Hepatocyte (in vitro differentiated cells): ENCODE measurements at regions not wholly inside any gene's neighbourhood (a gene's known extent, or its start where the extent isn't known, plus 50 kb on each side); places are given as distances from the start of the nearest gene placed in this dataset.

ENCODE experiments used
- DNase-seq: peaks from one replicate; pipeline ENCODE4 v3.0.0-alpha.2; 2016; ENCODE audit warnings: low spot score
- H2AFZ ChIP-seq: fragments of 200-600 bp; sonication (generic); 2 replicates; pipeline ENCODE4 v1.6.0; 2016; ENCODE audit warnings: antibody characterized with exemption, mild to moderate bottlenecking
- H3K27ac ChIP-seq: fragments of 200-600 bp; sonication (generic); 2 replicates; pipeline ENCODE4 v1.5.1; 2016; ENCODE audit warnings: mild to moderate bottlenecking
- H3K27me3 ChIP-seq: fragments of 200-600 bp; sonication (generic); 2 replicates; pipeline ENCODE4 v1.6.1; 2016
- H3K36me3 ChIP-seq: fragments of 200-600 bp; sonication (generic); replicated peaks from 2 replicates; pipeline ENCODE4 v1.5.1; 2016; ENCODE audit warnings: low read depth; ENCODE audit not compliant: insufficient read depth
- H3K4me1 ChIP-seq: fragments of 200-600 bp; sonication (generic); 2 replicates; pipeline ENCODE4 v1.5.1; 2016; ENCODE audit warnings: mild to moderate bottlenecking, moderate library complexity; ENCODE audit not compliant: insufficient read depth
- H3K4me2 ChIP-seq: fragments of 200-600 bp; sonication (generic); 2 replicates; pipeline ENCODE4 v1.6.0; 2016
- H3K4me3 ChIP-seq: fragments of 200-600 bp; sonication (generic); 2 replicates; pipeline ENCODE4 v1.5.1; 2016; ENCODE audit warnings: mild to moderate bottlenecking
- H3K79me2 ChIP-seq: fragments of 200-600 bp; sonication (generic); 2 replicates; pipeline ENCODE4 v1.6.0; 2017; ENCODE audit warnings: mild to moderate bottlenecking
- H3K9me2 ChIP-seq: fragments of 200-600 bp; sonication (generic); replicated peaks from 2 replicates; pipeline ENCODE4 v1.6.0; 2017; ENCODE audit warnings: mild to moderate bottlenecking; ENCODE audit not compliant: insufficient read depth
- H3K9me3 ChIP-seq: fragments of 200-600 bp; sonication (generic); 2 replicates; pipeline ENCODE4 v1.5.1; 2016; ENCODE audit warnings: low read depth, mild to moderate bottlenecking
- H4K20me1 ChIP-seq: fragments of 200-600 bp; sonication (generic); 2 replicates; pipeline ENCODE4 v1.6.0; 2016; ENCODE audit warnings: mild to moderate bottlenecking; ENCODE audit not compliant: insufficient read depth, poor library complexity, severe bottlenecking
- EZH2 ChIP-seq: fragments of 200-600 bp; sonication (generic); IDR thresholded peaks from 2 replicates; pipeline ENCODE4 v1.6.1; 2016; ENCODE audit warnings: antibody characterized with exemption, mild to moderate bottlenecking, borderline replicate concordance
- EZH2phosphoT487 ChIP-seq: fragments of 200-600 bp; sonication (generic); IDR thresholded peaks from one replicate; pipeline ENCODE4 v1.6.1; 2018; ENCODE audit warnings: antibody characterized with exemption, mild to moderate bottlenecking, low read depth, moderate library complexity; ENCODE audit not compliant: unreplicated experiment, severe bottlenecking
- WGBS: methylation state at CpG from one replicate; pipeline ENCODE4 v1.1.6; 2016; ENCODE audit warnings: low lambda C conversion rate; ENCODE audit errors: missing lambda C conversion rate; 5-methylcytosine and 5-hydroxymethylcytosine counted together
- TF ChIP-seq, protein P1 (sequence below): fragments of 200-600 bp; sonication (generic); IDR thresholded peaks from 2 replicates; pipeline ENCODE4 v1.5.1; 2016; ENCODE audit warnings: antibody characterized with exemption, mild to moderate bottlenecking; ENCODE audit not compliant: poor library complexity

DNA sequence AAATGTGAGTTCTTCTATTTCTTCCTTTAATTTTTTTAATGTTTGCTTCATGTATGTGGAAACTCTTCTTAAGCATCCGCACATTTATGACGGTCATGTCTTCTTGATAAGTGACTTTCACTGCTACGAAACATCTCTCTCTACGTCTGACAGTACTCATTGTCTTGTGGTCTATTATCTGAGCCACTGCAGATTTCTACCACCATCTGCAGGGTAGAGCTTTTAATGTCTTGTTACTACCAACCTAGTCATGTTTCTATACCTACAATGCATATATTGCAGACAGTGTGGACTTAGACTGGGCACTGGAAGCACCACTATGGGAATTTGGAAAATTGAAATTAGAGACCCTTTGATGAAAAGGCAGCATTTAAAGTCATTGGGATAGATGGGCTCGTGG lies 75.4 kb upstream of the ARHGEF7 start:
- no peaks in the 10 kb centered on the region for H3K36me3 ChIP-seq
- no peaks in the 10 kb centered on the region for H3K9me2 ChIP-seq
- TF ChIP-seq EZH2 (no peak), EZH2phosphoT487 (no peak)
- TF ChIP-seq, protein P1, sequence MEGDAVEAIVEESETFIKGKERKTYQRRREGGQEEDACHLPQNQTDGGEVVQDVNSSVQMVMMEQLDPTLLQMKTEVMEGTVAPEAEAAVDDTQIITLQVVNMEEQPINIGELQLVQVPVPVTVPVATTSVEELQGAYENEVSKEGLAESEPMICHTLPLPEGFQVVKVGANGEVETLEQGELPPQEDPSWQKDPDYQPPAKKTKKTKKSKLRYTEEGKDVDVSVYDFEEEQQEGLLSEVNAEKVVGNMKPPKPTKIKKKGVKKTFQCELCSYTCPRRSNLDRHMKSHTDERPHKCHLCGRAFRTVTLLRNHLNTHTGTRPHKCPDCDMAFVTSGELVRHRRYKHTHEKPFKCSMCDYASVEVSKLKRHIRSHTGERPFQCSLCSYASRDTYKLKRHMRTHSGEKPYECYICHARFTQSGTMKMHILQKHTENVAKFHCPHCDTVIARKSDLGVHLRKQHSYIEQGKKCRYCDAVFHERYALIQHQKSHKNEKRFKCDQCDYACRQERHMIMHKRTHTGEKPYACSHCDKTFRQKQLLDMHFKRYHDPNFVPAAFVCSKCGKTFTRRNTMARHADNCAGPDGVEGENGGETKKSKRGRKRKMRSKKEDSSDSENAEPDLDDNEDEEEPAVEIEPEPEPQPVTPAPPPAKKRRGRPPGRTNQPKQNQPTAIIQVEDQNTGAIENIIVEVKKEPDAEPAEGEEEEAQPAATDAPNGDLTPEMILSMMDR = no peak
- no peaks in the 10 kb centered on the region for H3K27me3 ChIP-seq
- no peak overlapping the region for H3K4me3 ChIP-seq
- WGBS = 89% methylated on average over 5 of the region's 5 CpGs
- H3K4me1 ChIP-seq = no peaks in the 10 kb centered on the region
- no peaks in the 10 kb centered on the region for H3K79me2 ChIP-seq
- DNase-seq = no peak
- H2AFZ ChIP-seq = no peak overlapping the region
- no peaks in the 10 kb centered on the region for H3K9me3 ChIP-seq
- no peak overlapping the region for H3K27ac ChIP-seq
- H3K4me2 ChIP-seq = no peak overlapping the region
- H4K20me1 ChIP-seq = no peaks in the 10 kb centered on the region

DNA sequence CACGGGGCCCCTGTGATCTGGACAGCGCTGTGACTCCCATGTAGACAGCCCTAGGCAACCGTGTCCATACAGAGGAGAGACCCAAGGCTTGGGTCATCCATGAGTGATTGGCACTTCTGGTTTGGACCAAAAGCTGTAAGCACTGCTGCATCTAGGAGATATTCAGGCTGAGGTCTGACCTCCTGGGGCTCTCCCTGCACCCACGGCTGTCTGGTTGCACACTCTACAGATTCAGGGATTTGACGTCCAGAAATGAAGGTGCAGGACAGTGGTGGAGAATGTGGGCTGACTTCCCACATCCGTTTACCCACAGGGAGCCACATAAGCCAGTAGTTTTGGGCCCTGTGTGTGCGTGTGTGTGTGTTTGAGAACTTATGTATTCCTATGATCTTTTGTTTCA lies 76.2 kb upstream of the ARHGEF7 start:
- H3K4me2 ChIP-seq = no peak overlapping the region
- TF ChIP-seq EZH2phosphoT487 (no peak), EZH2 (no peak)
- TF ChIP-seq, protein P1 = no peak
- no peaks in the 10 kb centered on the region for H3K79me2 ChIP-seq
- no peaks in the 10 kb centered on the region for H3K27me3 ChIP-seq
- no peak overlapping the region for H3K27ac ChIP-seq
- H3K36me3 ChIP-seq = no peaks in the 10 kb centered on the region
- no peaks in the 10 kb centered on the region for H4K20me1 ChIP-seq
- no peaks in the 10 kb centered on the region for H3K4me1 ChIP-seq
- H3K9me2 ChIP-seq = no peaks in the 10 kb centered on the region
- 79% methylated on average over 7 of the region's 7 CpGs for WGBS
- H3K4me3 ChIP-seq = no peak overlapping the region
- no peak for DNase-seq
- no peaks in the 10 kb centered on the region for H3K9me3 ChIP-seq
- H2AFZ ChIP-seq = no peak overlapping the region

DNA sequence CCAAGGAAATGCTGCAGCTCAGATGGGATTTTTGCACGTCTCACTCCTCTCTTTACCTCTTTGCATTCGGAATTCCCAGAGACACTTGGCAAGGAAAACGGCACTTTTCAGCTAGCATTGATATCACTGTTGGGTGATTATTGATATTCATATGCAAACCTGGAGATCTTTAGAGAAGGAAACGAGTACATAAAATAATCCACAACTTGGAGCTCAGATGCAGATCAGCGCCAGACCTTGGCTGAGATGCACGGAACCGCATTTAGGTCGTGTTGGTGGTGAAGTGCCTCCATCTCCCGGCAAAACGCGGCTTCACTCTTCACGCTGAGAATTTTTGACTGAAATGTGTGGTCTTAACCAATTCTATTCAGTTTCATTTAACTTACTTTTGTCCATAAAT lies 77.2 kb upstream of the ARHGEF7 start:
- Histone ChIP-seq H3K79me2 (no peaks in the 10 kb centered on the region), H3K9me2 (no peaks in the 10 kb centered on the region), H3K4me2 (no peak overlapping the region), H3K4me1 (no peaks in the 10 kb centered on the region), H3K27me3 (no peaks in the 10 kb centered on the region), H3K27ac (no peak overlapping the region), H3K9me3 (no peaks in the 10 kb centered on the region), H2AFZ (no peak overlapping the region), H3K36me3 (no peaks in the 10 kb centered on the region), H3K4me3 (no peak overlapping the region), H4K20me1 (no peaks in the 10 kb centered on the region)
- no peak for DNase-seq
- TF ChIP-seq EZH2 (no peak), EZH2phosphoT487 (no peak)
- TF ChIP-seq, protein P1 = no peak
- WGBS = 86% methylated on average over 12 of the region's 12 CpGs

DNA sequence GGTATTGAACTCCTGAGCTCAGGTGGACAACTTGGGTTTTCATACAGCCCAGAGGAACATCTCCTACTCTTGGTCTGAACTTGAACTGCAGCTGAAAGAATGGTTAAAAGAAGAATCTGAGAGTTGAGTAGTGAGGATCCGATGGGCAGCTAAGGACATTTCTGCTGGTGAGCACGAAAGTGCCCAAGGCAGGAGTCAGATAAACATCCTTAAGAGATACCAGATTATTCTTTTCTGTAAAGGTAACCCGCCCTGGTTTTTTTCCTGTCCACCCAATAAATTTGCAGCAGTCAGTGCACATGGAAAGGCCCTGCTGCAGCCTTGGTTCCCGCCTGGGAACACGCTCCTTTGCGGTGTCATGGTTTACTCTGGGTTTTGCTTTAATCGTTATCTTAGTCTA lies 78.4 kb upstream of the ARHGEF7 start:
- no peaks in the 10 kb centered on the region for H3K9me3 ChIP-seq
- H3K27ac ChIP-seq = no peak overlapping the region
- H4K20me1 ChIP-seq = no peaks in the 10 kb centered on the region
- DNase-seq = no peak
- no peak overlapping the region for H3K4me3 ChIP-seq
- no peaks in the 10 kb centered on the region for H3K9me2 ChIP-seq
- H3K79me2 ChIP-seq = no peaks in the 10 kb centered on the region
- H3K36me3 ChIP-seq = no peaks in the 10 kb centered on the region
- H3K4me1 ChIP-seq = no peaks in the 10 kb centered on the region
- no peak overlapping the region for H2AFZ ChIP-seq
- 66% methylated on average over 7 of the region's 7 CpGs for WGBS
- TF ChIP-seq, protein P1 = no peak
- no peak for TF ChIP-seq EZH2phosphoT487
- TF ChIP-seq EZH2 = no peak
- H3K4me2 ChIP-seq = no peak overlapping the region
- no peaks in the 10 kb centered on the region for H3K27me3 ChIP-seq
